HG03066 (cell line): ENCODE measurements at regions not wholly inside any gene's neighbourhood (a gene's known extent, or its start where the extent isn't known, plus 50 kb on each side); places are given as distances from the start of the nearest gene placed in this dataset.
"Not testable (repeated sequence)": the region's sequence is repeated elsewhere in the genome, so short reads cannot be mapped to it uniquely, and the experiment has no call there.

Source experiments
- ATAC-seq: cut with Tn5 transposase; IDR thresholded peaks from one replicate; pipeline ENCODE4 v1.9.1; 2021; ENCODE audit warnings: low read depth; ENCODE audit not compliant: unreplicated experiment

GRCh38 chr7:67662804-67663203, 666.2 kb downstream of the TYW1 start:
- no peak for ATAC-seq

GRCh38 chr7:67663644-67664043, 667.0 kb downstream of the TYW1 start:
- ATAC-seq = no peak

GRCh38 chr7:67666359-67666758, 669.7 kb downstream of the TYW1 start:
- not testable (repeated sequence) for ATAC-seq

DNA sequence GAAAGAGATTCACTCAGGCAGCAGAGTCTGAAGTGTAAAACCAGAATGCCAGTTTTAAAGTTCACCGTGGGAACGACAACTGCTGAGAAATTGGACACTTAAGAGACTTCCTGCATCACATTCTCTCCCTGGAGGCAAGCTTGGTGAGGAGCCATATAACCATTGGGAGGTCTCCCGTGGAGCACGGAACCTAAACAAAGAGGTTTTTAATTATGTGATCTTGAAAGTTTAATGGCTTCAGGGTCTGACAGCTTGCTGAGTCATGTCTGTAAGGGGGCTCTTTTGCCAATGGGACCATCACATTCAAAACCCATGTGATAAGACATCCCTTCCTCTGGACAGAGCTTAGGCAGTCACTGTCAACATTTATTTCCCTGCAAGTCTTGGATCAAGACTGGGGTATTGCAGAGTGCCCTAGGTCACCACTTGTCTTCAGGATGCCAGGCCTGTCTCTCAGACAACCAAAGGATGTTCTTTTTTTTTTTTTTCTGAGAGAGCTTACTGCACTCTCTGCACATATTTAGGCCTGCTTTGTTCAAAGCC, 674.4 kb downstream of the TYW1 start:
- no peak for ATAC-seq

DNA sequence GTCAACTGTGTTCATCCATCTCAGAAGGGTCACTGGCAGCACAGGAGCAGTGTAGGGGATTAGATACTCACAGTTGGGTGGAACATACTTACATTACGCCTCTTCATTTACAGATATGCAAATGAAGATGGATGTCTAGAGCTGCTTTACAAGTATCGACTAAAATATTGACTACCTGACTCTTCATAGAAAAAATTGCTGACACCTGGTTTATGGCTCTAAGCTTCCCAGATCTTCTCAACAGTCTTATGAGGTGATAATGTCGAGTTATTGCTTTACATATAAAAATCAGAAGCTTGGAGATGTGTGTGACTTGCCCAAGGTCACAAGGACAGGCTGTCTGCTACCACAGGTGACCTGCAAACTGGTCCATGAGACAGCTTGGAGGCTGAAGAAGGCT, 677.2 kb downstream of the TYW1 start:
- ATAC-seq = no peak

- not testable (repeated sequence) for ATAC-seq
These were observed 678.2 kb downstream of the TYW1 start for GRCh38 chr7:67674862-67675261.

DNA sequence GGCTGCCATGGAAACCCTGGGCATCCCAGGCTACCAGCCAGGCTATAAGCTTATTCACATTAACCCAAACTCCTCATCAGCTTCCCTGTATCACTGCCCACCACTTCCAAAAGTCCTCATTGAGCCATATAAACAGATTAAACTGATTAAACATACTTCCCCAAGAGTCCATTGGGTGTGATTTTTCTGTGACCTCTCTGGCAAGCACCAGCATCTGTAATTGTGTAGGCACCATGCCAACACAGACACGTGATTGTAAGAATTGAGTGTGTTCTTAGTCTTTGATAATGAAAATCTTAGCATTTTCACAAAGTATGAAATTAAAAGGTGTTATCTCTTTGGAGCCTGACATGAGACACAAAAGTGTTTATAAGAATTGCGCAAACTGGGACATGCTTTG, 679.3 kb downstream of the TYW1 start:
- ATAC-seq = no peak

- no peak for ATAC-seq
These were observed 681.8 kb downstream of the TYW1 start for GRCh38 chr7:67678419-67678818.

DNA sequence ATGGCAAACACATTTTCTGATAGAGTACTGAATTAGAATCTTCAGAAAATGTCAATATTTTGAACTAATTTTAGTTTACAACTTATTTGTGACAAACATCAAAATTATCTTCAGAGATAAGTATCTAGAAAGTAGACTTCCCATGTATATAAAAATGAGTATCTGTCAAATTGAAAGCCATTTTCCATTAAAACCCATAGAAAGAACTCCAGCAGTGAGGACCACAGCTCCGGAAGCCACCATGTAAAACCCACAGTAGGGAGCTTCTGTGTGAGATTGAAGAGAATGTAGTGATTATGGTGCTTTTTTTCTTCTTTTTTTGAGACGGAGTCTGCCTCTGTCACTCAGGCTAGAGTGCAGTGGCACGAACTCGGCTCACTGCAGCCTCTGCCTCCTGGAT, 687.0 kb downstream of the TYW1 start:
- no peak for ATAC-seq

DNA sequence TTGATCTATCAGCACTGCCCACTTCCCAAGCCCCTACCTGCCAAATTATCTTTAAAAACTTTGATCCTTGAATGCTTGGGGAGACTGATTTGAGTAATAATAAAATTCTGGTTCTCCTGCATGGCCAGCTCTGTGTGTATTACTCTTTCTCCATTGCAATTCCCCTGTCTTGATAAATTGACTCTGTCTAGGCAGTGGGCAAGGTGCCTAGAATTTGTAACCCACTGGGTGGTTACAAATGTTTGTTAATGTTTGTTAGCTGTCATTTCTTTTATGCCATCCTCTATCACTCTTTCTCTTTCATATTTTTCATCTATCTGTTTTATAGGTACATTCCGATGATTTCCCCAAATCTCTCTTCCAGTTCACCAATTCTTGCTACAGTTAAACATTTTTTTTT, 694.1 kb downstream of the TYW1 start:
- no peak for ATAC-seq

DNA sequence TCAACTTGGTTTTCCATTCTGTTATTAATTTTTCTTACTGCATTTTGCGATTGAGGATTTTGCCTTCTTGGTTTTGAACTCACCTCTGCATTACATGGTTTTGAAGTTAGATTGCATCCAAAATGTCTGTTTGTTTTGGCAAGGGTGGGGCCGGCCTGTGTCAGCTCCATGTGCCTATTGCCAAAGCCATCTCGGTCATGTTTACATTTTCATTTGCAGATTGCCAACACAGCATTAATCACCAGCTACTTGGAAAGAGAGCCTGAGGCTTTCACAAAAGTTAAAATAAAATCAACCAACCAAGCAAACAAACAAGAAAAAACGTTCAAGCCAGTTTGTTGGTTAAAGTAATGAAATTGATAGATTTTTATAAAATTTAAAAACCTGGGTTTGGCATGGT, 695.8 kb downstream of the TYW1 start:
- no peak for ATAC-seq

DNA sequence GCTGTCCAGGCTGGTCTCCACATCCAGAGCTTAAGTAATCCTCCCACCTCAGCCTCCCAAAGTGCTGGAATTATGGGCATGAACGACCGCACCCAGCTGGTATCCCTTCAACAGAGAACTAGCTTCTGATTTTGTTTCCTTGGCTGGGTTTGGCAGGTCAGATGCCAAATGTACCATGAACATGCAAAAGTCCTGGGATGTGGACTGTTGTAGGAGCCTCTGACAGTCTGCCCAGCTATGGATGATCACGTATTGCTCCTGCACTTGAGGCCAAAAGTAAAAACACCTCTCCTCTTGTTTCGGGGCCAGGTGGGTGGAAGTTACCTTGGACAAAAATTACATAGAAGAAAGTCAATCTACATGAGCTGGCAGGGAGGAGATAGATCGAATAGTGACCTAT, 699.5 kb downstream of the TYW1 start:
- no peak for ATAC-seq

GRCh38 chr7:67696878-67697277, 700.2 kb downstream of the TYW1 start:
- no peak for ATAC-seq

DNA sequence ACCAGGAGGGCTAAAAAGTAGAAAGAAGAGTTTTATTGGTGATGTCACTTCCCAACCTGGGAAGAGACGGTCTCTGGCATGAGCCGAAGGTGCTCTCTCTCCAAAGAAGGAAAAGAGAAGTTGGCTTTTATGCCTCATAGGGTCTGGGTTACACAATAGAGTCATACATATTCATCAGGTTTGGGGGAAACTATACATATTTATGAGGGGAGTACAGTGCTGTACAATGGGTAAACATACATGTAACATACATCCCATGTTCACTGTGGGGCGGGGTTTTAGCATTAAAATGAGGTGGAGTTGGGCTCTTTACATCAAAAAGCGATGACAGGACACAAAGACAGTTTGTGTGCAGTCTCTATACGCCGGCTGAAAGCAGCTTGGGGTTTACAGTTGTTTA, 701.7 kb downstream of the TYW1 start:
- ATAC-seq = no peak

- ATAC-seq = no peak
These were observed 709.2 kb downstream of the TYW1 start for GRCh38 chr7:67705850-67706249.

DNA sequence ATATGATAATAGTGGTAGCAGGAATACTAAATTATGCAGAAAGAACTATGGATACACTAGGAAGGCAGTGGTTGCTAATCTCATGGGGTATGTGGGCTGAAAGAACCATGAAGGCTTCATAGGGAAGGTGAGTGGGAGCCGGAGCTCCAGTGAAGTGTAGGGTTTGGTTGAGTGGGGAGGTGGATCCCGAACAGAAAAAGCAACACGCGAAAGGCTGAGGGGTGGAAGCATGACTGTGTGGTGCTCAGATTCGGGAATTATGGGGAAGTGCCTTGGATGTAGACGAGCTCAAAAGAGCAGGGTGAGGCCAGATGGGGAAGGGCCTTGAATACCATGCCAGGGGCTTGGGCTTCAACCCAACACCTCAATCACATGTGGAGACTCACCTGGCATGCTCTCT, 715.1 kb downstream of the TYW1 start:
- ATAC-seq = no peak

- no peak for ATAC-seq
These were observed 716.9 kb downstream of the TYW1 start for GRCh38 chr7:67713451-67714056.

DNA sequence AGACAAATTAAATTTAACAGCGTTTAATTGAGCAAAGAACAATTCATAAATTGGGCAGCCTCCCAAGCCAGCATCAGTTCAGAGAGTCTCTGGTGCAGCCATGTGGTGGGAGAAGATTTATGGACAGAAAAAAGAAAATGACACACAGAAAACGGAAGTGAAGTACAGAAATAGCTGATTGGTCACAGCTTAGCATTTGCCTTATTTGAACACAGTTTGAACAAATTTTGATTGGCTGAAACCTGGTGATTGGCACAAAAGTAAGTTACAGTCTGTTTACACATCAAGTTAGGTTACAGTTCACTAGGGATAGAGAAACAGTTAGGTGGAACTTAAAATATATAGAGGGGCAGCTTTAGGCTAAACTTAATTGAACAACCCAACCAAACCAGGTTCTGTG, 720.1 kb downstream of the TYW1 start:
- no peak for ATAC-seq

DNA sequence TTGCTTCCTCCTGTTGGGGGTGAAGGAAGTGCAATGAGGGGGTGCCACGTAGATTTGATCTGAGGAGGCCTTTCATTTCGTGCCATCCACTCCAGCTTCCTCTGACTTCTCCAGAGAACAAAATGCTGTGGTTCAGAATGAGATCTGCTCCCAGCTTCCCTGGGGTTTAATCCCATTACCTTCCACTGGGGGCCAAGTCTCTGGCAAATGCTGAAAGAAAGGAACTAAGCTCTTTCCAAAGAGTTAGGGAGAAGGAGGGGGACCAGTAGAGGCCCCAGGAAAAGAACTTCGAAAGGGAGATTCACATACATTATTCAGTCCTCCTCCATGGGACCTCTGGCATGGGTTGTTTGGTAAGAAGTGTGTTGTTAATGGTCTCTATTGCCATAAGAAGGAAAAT, 727.0 kb downstream of the TYW1 start:
- no peak for ATAC-seq

DNA sequence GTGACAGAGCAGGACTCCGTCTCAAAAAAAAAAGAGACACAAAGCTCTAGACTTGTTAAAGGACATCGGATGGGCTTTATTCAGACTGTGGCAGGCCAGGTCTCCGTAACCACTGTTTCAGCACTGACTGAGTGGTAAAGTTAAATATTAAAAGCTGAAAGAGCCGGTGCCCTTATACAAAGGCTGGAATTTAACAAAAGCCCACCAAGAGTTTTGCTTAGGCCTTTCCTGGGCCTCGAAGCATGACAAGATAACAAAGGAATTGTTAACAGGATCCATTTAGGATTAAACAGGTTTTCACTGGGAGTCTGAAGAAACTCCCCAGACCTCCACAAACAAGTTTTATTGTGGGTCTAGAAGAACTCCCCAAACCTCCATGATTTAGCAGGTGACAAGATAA, 727.8 kb downstream of the TYW1 start:
- ATAC-seq = no peak

DNA sequence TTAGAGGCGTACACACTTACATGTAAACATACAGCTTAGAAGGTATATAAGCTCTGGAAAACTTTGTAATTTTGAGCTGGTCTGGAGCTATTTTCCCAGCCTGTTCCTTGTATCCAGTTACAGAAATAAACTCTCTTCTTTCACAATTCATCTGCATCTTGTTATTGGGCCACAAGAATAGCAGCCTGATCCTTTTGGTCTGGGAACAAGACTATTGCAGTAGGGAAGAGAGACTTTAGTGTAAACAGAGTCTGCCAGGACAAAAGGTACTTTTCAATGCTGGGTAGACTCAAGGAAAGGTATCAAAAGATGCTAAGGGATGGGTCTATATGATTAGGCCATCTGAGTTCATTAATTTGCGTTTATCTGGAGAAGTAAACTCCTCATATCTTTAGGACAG, 728.3 kb downstream of the TYW1 start:
- ATAC-seq = no peak

DNA sequence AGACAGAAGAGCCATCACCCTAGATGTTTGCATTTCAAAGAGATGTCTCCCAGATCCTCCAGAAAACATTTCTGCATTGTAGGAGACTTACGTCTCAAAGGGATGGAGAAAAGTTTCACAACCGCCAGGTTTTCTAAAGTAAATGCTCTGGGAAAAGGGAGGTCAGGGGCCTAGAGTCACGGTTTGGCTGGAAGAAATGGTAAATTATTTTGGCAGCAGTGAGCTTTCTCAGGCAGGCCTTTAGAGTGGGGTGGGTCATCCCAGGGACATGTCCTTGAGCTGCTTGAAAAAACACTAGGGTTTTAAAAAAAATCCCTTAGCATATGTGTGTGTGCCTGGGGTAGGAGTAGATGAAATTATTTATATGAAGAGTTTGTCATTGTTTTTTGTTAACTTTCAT, 728.8 kb downstream of the TYW1 start:
- ATAC-seq = no peak

DNA sequence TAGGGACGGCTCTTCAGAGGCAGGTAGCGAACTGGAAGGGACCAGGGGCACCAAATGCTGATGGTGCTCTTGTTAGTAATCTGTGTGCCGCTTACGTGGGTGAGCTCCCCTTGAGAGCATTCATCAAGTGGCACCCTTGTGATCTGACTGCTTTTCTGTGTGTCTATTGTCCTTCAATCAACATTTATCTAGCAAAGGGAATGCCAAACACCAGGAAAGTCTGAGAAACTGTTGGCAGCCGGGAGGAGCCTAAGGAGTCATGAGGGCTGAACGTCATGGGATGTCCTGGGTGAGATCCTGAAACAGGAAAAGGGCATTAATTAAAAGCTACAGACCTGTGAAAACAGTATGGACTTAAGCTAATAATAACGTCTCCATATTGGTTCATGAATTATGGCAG, 733.1 kb downstream of the TYW1 start:
- no peak for ATAC-seq
